ENCODE measurements at regions not wholly inside any gene's neighbourhood (a gene's known extent, or its start where the extent isn't known, plus 50 kb on each side); places are given as distances from the start of the nearest gene placed in this dataset.

DNA sequence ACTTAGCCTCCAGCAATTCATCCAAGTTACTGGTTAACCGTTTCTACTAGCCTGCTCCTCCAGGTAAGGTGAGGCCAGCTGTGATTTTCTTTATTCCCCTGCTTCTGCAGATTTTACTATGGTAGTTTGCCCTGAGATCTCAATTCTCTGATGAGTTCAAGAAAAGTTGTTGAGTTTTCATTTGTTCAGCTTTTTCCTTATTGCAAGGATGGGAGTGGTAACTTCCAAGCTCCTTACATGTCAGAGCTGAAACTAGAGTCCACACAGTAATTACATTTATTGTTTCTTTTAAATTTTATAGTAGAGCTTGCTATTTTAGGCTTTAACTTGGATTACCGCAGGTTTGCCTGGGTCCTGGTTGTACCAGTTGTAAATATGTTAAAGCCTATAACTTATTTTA lies 76.9 kb upstream of the ZRANB2 start:
- peaks cover 8% of the 10 kb centered on the region for H3K9me3 Mint-ChIP-seq
- no peak for DNase-seq
- H3K4me1 Mint-ChIP-seq (ENCODE audit: low read depth), result no peaks in the 10 kb centered on the region
- ChIA-PET CTCF (no interaction called here), POLR2A (no interaction called here)
- no peaks in the 10 kb centered on the region for H3K27me3 Mint-ChIP-seq
- H3K27ac Mint-ChIP-seq, result no peak overlapping the region
- no peaks in the 10 kb centered on the region for H3K36me3 Mint-ChIP-seq
- intact Hi-C loops (cut with micrococcal nuclease), result no loop called here
- H3K4me3 Mint-ChIP-seq, result no peak overlapping the region

DNA sequence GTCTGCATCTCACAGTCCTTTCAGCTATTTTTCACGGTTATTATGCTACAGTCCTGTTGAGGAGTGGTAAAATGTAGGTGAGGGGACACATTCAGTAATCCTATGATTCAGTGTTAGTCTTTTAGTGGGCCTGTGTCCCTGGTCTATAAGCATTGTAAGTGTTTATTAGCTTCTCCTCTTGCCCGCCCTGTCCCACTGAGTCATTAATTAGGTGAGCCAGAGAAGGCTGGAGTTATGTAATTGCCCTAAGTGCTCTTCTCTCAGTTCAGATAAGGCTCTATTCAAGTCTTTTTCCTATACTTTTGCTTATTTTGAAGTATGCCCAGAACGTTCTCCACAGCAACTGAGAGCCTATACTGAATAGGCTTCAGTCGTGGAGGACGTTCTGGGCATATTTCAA lies 76.3 kb upstream of the ZRANB2 start:
- DNase-seq, result no peak
- intact Hi-C loops (cut with micrococcal nuclease), result no loop called here
- POLR2A ChIA-PET, result no interaction called here
- H3K9me3 Mint-ChIP-seq, result peaks cover 10% of the 10 kb centered on the region
- H3K4me1 Mint-ChIP-seq (ENCODE audit: low read depth), result no peaks in the 10 kb centered on the region
- no peak overlapping the region for H3K4me3 Mint-ChIP-seq
- H3K27ac Mint-ChIP-seq, result no peak overlapping the region
- H3K36me3 Mint-ChIP-seq, result no peaks in the 10 kb centered on the region
- CTCF ChIA-PET, result no interaction called here
- H3K27me3 Mint-ChIP-seq, result no peaks in the 10 kb centered on the region

DNA sequence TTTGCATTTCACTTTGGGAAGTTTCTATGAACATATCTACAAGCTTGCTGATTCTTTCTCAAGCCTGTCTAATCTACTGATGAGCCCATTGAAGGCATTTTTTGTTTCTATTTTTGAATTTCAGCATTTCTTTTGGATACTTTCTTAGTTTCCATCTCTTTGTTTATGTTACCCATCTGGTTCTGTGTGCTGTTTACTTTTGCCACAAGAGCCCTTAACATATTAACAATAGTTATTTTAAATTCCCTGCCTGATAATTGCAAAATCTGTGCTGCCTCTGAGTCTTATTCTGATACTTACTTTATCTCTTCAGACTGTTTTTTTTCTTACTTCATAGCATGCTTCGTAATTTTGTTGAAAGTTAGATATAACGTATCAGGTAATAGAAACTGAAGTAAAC lies 75.8 kb upstream of the ZRANB2 start:
- Mint-ChIP-seq H3K4me3 (no peak overlapping the region), H3K4me1 (ENCODE audit: low read depth) (no peaks in the 10 kb centered on the region), H3K27ac (no peak overlapping the region), H3K36me3 (no peaks in the 10 kb centered on the region), H3K9me3 (peaks cover 12% of the 10 kb centered on the region), H3K27me3 (no peaks in the 10 kb centered on the region)
- ChIA-PET CTCF (no interaction called here), POLR2A (no interaction called here)
- intact Hi-C loops (cut with micrococcal nuclease), result no loop called here
- DNase-seq, result no peak

DNA sequence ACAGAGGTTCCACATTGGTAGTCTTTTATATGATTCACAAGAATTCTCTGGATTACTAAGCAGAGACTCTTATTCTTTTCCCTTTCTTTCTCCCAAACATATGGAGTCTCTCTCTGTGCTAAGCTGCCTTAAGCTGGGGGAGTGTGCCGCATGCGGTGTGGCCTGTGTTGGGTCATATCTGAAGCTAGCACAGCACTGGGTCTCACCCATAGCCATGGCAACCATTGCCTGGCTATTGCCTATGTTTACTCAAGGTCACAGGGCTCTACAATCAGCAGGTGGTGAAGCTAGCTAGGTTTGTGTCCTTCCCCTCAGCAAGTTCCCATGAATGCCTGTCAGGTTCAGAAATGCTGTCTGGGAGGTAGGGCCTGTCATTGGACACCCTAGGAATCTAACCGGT lies 73.6 kb upstream of the ZRANB2 start:
- CTCF ChIA-PET, result no interaction called here
- Mint-ChIP-seq H3K4me1 (ENCODE audit: low read depth) (no peaks in the 10 kb centered on the region), H3K36me3 (no peaks in the 10 kb centered on the region), H3K27me3 (no peaks in the 10 kb centered on the region), H3K4me3 (no peak overlapping the region), H3K9me3 (peaks cover 19% of the 10 kb centered on the region), H3K27ac (no peak overlapping the region)
- POLR2A ChIA-PET, result interaction anchor here (0.7 kb wide), 1 partner anchor 540 kb away, joined by 3 read pairs; no protein-coding TSS in a partner anchor
- no peak for DNase-seq
- intact Hi-C loops (cut with micrococcal nuclease), result no loop called here

DNA sequence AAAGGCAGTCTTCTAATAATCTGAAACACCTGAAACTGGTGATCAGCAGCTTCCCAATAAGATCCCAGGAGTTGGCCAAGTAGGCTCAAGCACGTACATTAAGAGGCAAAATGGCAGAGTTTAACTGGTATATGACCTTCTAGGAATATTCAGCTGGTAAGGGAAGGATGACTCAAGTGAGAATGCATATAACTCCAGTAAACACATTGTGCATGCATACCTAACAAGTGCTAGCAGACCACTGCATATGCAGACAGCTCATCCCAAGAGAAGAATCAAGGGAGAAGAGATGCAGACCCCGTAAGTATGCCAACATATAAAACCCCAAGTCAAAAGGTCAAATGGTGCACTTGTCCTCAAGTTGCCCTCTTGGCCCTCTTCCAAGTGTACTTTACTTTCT lies 73.0 kb upstream of the ZRANB2 start:
- CTCF ChIA-PET, result no interaction called here
- intact Hi-C loops (cut with micrococcal nuclease), result no loop called here
- no peak overlapping the region for H3K27ac Mint-ChIP-seq

GRCh38 chr1:71147637-71148360 lies 67.0 kb upstream of the ZRANB2 start:
- Mint-ChIP-seq H3K27ac (no peak overlapping the region), H3K36me3 (no peaks in the 10 kb centered on the region), H3K27me3 (peaks cover 3% of the 10 kb centered on the region), H3K4me3 (no peak overlapping the region), H3K4me1 (ENCODE audit: low read depth) (no peaks in the 10 kb centered on the region), H3K9me3 (peaks cover 30% of the 10 kb centered on the region)
- CTCF ChIA-PET, result no interaction called here
- intact Hi-C loops (cut with micrococcal nuclease), result no loop called here
- POLR2A ChIA-PET, result no interaction called here
- no peak for DNase-seq

More for the DNA sequence above, 73.0 kb upstream of the ZRANB2 start:
- Mint-ChIP-seq H3K4me3 (no peak overlapping the region), H3K36me3 (no peaks in the 10 kb centered on the region), H3K27me3 (no peaks in the 10 kb centered on the region), H3K4me1 (ENCODE audit: low read depth) (no peaks in the 10 kb centered on the region), H3K9me3 (peaks cover 21% of the 10 kb centered on the region)
- POLR2A ChIA-PET, result no interaction called here
- no peak for DNase-seq

GRCh38 chr1:71135571-71135970 lies 54.7 kb upstream of the ZRANB2 start:
- Mint-ChIP-seq H3K9me3 (peaks cover 48% of the 10 kb centered on the region), H3K27me3 (no peaks in the 10 kb centered on the region), H3K36me3 (peaks cover 4% of the 10 kb centered on the region), H3K4me3 (no peak overlapping the region), H3K27ac (no peak overlapping the region), H3K4me1 (ENCODE audit: low read depth) (no peaks in the 10 kb centered on the region)
- intact Hi-C loops (cut with micrococcal nuclease), result no loop called here
- CTCF ChIA-PET, result no interaction called here
- POLR2A ChIA-PET, result no interaction called here
- DNase-seq, result no peak

Data from activated CD4-positive, alpha-beta memory T cell treated with anti-CD3 and anti-CD28 coated beads for 36 hours (primary cell).